CD4-positive, alpha-beta T cell (primary cell): ENCODE measurements at regions not wholly inside any gene's neighbourhood (a gene's known extent, or its start where the extent isn't known, plus 50 kb on each side); places are given as distances from the start of the nearest gene placed in this dataset.

Experiments used
- ATAC-seq: fragments of 200-7000 bp; cut with Tn5 transposase; one replicate; pipeline ENCODE4 v1.10.0; 2022; ENCODE audit warnings: mild to moderate bottlenecking; ENCODE audit not compliant: poor library complexity
- CTCF ChIA-PET: fragments of 350-600 bp; sonication (Branson Sonifier 250); formaldehyde crosslinking; loops from one replicate; lab custom pipeline; 2021; ENCODE audit warnings: antibody characterized with exemption, inconsistent platforms; lab: Charles Lee
- POLR2A ChIA-PET: fragments of 350-600 bp; sonication (Branson Sonifier 250); formaldehyde crosslinking; loops from one replicate; lab custom pipeline; 2021; ENCODE audit warnings: antibody characterized with exemption, inconsistent platforms; lab: Charles Lee
- DNase-seq, 14 experiments: peaks; one replicate each; pipeline ENCODE4 v3.0.0-alpha.2; 2013 to 2020; ENCODE audit warnings: mixed read lengths in 2 of 14
- H3K27ac ChIP-seq, 2 donors: one replicate each; pipeline versions ENCODE4 v1.5.1 to v1.7.0; 2013; ENCODE audit warnings: low read length in 2 of 2, low read depth in 1 of 2, mild to moderate bottlenecking in 1 of 2
- H3K27me3 ChIP-seq, 2 experiments: 1 replicate in 1 of 2; 2 replicates in 1 of 2; pipeline versions ENCODE4 v1.6.1 to v1.7.0; 2013; ENCODE audit warnings: low read length in 2 of 2, control low read depth in 1 of 2, mild to moderate bottlenecking in 1 of 2, moderate library complexity in 1 of 2; ENCODE audit not compliant: insufficient read depth in 2 of 2, control insufficient read depth in 1 of 2
- H3K36me3 ChIP-seq: one replicate; pipeline ENCODE4 v1.6.1; 2013; ENCODE audit warnings: low read length, control low read depth; ENCODE audit not compliant: insufficient read depth
- H3K4me1 ChIP-seq: one replicate; pipeline ENCODE4 v1.6.1; 2013; ENCODE audit warnings: low read length, control low read depth; ENCODE audit not compliant: insufficient read depth
- H3K4me3 ChIP-seq: one replicate; pipeline ENCODE4 v1.5.1; 2013; ENCODE audit warnings: mild to moderate bottlenecking, low read length, moderate library complexity
- H3K9me3 ChIP-seq, 2 experiments: 1 replicate in 1 of 2; 2 replicates in 1 of 2; pipeline versions ENCODE4 v1.6.1 to v1.7.0; 2013; ENCODE audit warnings: low read length in 2 of 2, mild to moderate bottlenecking in 2 of 2, control low read depth in 1 of 2, moderate library complexity in 1 of 2; ENCODE audit not compliant: control insufficient read depth in 1 of 2, insufficient read depth in 1 of 2
- H3K27ac Mint-ChIP-seq: one replicate; pipeline ENCODE4 v1.8.0; 2020; ENCODE audit warnings: mixed read lengths
- H3K27me3 Mint-ChIP-seq: one replicate; pipeline ENCODE4 v1.8.0; 2021; ENCODE audit warnings: mixed read lengths
- H3K36me3 Mint-ChIP-seq: one replicate; pipeline ENCODE4 v1.8.0; 2021; ENCODE audit warnings: low read depth, mixed read lengths
- H3K4me1 Mint-ChIP-seq: one replicate; pipeline ENCODE4 v1.8.0; 2021; ENCODE audit warnings: low read depth, mixed read lengths
- H3K4me3 Mint-ChIP-seq: one replicate; pipeline ENCODE4 v1.8.0; 2020; ENCODE audit warnings: mild to moderate bottlenecking, mixed read lengths
- H3K9me3 Mint-ChIP-seq: one replicate; pipeline ENCODE4 v1.8.0; 2020; ENCODE audit warnings: mixed read lengths
- intact Hi-C, 2 experiments: fragments of 100-400 bp; cut with DNase I in 1 of 2; cut with micrococcal nuclease in 1 of 2; formaldehyde crosslinking; loops; one replicate each; pipeline versions ENCODE4 v1.15.1 to v1.9.0; 2023 to 2025; cut with DNase I, micrococcal nuclease
- TF ChIP-seq, protein P1 (sequence below): fragments of 200-600 bp; IDR thresholded peaks from one replicate; pipeline ENCODE4 v1.8.0; 2022; ENCODE audit warnings: antibody characterized with exemption, mild to moderate bottlenecking

DNA sequence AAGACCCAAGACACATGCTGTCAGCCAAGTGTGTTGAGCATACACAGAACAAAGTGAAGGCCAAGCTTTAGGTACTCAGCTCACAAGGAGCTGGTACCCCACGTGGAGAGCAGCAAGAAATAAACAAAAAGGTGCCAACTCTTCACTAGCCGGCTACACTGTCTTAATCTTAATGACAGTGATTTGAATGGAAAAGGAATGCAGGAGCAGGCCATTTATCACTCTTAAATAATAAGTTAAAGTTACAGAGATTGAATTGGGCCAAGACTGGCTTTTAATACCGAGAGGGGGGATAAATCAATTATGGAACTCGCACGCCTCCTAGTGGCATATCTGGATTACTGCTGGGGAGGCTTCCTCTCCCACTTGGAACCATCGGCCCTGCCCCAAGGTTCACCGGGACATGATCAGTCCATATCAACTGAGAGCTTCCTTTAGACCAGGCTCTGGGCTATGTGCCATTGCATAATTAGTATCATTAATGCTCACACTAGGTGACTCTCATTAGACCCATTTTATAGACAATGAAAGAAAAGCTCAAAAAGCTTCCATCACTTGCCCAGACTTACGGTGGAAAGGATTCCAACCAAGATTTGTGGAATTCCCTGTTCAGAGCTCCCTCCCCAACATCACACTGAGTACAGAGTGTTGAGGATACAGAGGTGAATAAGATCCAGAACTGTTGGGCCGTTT, 94.0 kb downstream of the ACTL7B start:
- POLR2A ChIA-PET, result no interaction called here
- peaks cover 4% of the 10 kb centered on the region for H3K27me3 Mint-ChIP-seq
- Histone ChIP-seq H3K4me1 (no peaks in the 10 kb centered on the region), H3K36me3 (no peaks in the 10 kb centered on the region), H3K4me3 (no peak overlapping the region), H3K27ac (no peak overlapping the region), H3K9me3 (no peaks in the 10 kb centered on the region), H3K27me3 (no peaks in the 10 kb centered on the region)
- no peak overlapping the region for H3K27ac Mint-ChIP-seq
- peaks cover 2% of the 10 kb centered on the region for H3K9me3 Mint-ChIP-seq
- TF ChIP-seq, protein P1, sequence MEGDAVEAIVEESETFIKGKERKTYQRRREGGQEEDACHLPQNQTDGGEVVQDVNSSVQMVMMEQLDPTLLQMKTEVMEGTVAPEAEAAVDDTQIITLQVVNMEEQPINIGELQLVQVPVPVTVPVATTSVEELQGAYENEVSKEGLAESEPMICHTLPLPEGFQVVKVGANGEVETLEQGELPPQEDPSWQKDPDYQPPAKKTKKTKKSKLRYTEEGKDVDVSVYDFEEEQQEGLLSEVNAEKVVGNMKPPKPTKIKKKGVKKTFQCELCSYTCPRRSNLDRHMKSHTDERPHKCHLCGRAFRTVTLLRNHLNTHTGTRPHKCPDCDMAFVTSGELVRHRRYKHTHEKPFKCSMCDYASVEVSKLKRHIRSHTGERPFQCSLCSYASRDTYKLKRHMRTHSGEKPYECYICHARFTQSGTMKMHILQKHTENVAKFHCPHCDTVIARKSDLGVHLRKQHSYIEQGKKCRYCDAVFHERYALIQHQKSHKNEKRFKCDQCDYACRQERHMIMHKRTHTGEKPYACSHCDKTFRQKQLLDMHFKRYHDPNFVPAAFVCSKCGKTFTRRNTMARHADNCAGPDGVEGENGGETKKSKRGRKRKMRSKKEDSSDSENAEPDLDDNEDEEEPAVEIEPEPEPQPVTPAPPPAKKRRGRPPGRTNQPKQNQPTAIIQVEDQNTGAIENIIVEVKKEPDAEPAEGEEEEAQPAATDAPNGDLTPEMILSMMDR, result peak; percentile 57
- no peaks in the 10 kb centered on the region for H3K4me1 Mint-ChIP-seq
- no peak for ATAC-seq
- no peaks in the 10 kb centered on the region for H3K36me3 Mint-ChIP-seq
- CTCF ChIA-PET, result no interaction called here
- DNase-seq, result peak in 4 of 14 experiments; percentile 24 to 49 (median 40)
- intact Hi-C loops, result no loop called here
- H3K4me3 Mint-ChIP-seq, result no peak overlapping the region

DNA sequence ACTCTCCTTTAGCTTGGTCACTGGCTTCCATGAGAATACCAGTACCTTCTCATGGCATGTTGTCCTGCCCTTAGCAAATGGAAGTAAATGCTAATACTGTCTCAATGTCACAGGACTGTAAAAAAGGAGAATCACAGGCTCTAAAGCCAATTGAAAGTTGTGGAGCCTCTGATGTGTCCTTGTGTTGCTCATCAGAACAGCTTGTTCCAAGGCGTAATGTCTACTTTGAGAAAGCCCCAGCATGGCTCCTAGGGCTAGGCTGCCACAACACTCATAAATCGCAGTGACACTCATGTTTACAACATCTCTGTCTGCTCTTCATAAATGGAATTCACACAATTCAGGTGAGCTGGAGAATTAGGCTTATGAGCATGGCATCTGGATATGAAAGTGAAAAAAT, 94.9 kb downstream of the ACTL7B start:
- Mint-ChIP-seq H3K4me1 (no peaks in the 10 kb centered on the region), H3K27me3 (peaks cover 8% of the 10 kb centered on the region), H3K27ac (no peak overlapping the region), H3K4me3 (no peak overlapping the region), H3K36me3 (no peaks in the 10 kb centered on the region), H3K9me3 (peaks cover 2% of the 10 kb centered on the region)
- intact Hi-C loops, result no loop called here
- H3K27ac ChIP-seq, result no peak overlapping the region
- no peak for ATAC-seq
- H3K9me3 ChIP-seq, result no peaks in the 10 kb centered on the region
- POLR2A ChIA-PET, result no interaction called here
- DNase-seq, result no peak
- TF ChIP-seq, protein P1, result no peak
- no peak overlapping the region for H3K4me3 ChIP-seq
- no peaks in the 10 kb centered on the region for H3K4me1 ChIP-seq
- no peaks in the 10 kb centered on the region for H3K36me3 ChIP-seq
- no peaks in the 10 kb centered on the region for H3K27me3 ChIP-seq
- CTCF ChIA-PET, result no interaction called here

DNA sequence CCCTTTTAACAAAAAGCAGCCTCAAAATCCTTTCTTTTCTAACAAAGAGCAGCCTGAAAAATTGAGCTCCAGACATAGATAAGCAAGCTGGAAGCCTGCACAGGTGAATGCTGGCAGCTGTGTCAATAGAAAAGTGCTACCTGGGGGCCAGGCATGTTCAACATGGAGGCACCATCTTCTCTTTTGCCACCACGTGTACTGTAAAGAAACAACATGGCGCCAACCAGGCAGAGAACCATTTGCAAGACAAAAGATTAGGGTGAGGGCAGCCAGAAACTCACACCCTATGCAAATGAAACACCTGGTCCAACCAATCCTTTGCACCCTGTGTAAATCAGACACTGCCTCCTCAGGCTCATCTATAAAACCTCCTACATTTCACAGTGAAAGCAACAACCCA, 96.0 kb downstream of the ACTL7B start:
- Histone ChIP-seq H3K4me1 (no peaks in the 10 kb centered on the region), H3K36me3 (no peaks in the 10 kb centered on the region), H3K27me3 (no peaks in the 10 kb centered on the region), H3K27ac (no peak overlapping the region), H3K9me3 (no peaks in the 10 kb centered on the region), H3K4me3 (no peak overlapping the region)
- no peak for ATAC-seq
- Mint-ChIP-seq H3K9me3 (peaks cover 2% of the 10 kb centered on the region), H3K36me3 (no peaks in the 10 kb centered on the region), H3K27ac (no peak overlapping the region), H3K4me3 (no peak overlapping the region), H3K27me3 (peaks cover 8% of the 10 kb centered on the region), H3K4me1 (no peaks in the 10 kb centered on the region)
- no peak for DNase-seq
- TF ChIP-seq, protein P1, result no peak
- ChIA-PET POLR2A (no interaction called here), CTCF (no interaction called here)
- intact Hi-C loops, result no loop called here
